ENCODE measurements at regions not wholly inside any gene's neighbourhood (a gene's known extent, or its start where the extent isn't known, plus 50 kb on each side); places are given as distances from the start of the nearest gene placed in this dataset.

DNA sequence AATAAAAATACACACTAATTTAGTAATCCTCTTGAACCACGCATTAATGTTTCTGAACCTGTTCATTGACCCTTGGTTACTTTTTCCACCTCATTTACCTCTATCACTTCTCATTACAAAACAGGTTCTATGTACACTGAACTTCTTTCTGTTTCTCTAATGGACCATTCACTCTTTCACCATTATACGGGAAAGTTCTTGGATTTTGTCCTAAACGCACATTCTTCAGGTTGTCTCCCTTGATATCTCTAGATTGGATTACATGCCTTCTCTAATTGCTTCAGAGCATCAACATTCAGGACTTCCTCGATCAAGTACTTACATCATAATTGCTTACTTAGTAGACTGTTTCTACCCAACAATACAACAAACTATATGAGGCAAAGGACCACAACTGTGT, 359.4 kb upstream of the FSTL5 start:
- no peaks in the 10 kb centered on the region for H4K20me1 ChIP-seq (ENCODE audit: low read depth)
- H3K4me1 Mint-ChIP-seq, result peaks cover 3% of the 10 kb centered on the region
- no peaks in the 10 kb centered on the region for H3K9me3 Mint-ChIP-seq
- no peaks in the 10 kb centered on the region for H3K4me1 ChIP-seq
- H3K79me2 ChIP-seq (ENCODE audit: low read depth), result no peaks in the 10 kb centered on the region
- no peaks in the 10 kb centered on the region for H3K27me3 ChIP-seq
- DNase-seq (ENCODE audit: low spot score), result no peak
- TF ChIP-seq EZH2phosphoT487 (IDR thresholded peaks at IDR 0.05) (no peak), EZH2 (IDR thresholded peaks at IDR 0.05) (no peak)
- TF ChIP-seq, protein P1, sequence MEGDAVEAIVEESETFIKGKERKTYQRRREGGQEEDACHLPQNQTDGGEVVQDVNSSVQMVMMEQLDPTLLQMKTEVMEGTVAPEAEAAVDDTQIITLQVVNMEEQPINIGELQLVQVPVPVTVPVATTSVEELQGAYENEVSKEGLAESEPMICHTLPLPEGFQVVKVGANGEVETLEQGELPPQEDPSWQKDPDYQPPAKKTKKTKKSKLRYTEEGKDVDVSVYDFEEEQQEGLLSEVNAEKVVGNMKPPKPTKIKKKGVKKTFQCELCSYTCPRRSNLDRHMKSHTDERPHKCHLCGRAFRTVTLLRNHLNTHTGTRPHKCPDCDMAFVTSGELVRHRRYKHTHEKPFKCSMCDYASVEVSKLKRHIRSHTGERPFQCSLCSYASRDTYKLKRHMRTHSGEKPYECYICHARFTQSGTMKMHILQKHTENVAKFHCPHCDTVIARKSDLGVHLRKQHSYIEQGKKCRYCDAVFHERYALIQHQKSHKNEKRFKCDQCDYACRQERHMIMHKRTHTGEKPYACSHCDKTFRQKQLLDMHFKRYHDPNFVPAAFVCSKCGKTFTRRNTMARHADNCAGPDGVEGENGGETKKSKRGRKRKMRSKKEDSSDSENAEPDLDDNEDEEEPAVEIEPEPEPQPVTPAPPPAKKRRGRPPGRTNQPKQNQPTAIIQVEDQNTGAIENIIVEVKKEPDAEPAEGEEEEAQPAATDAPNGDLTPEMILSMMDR (IDR thresholded peaks at IDR 0.05), result no peak
- H3K36me3 ChIP-seq, result no peaks in the 10 kb centered on the region
- H3K9me3 ChIP-seq (ENCODE audit: low read depth), result no peaks in the 10 kb centered on the region
- no peak overlapping the region for H3K9ac ChIP-seq
- H3F3A ChIP-seq (ENCODE audit: low read depth), result no peaks in the 10 kb centered on the region
- H3K36me3 Mint-ChIP-seq, result no peaks in the 10 kb centered on the region
- H3K27ac ChIP-seq, result no peak overlapping the region
- no peak overlapping the region for H3K4me2 ChIP-seq
- H3K27ac Mint-ChIP-seq, result no peak overlapping the region
- H2AFZ ChIP-seq (replicated peaks), result no peak overlapping the region
- H3K4me3 Mint-ChIP-seq, result no peak overlapping the region
- H3K27me3 Mint-ChIP-seq (ENCODE audit: insufficient read depth, low read depth), result no peaks in the 10 kb centered on the region
- H3K4me3 ChIP-seq, result no peak overlapping the region

DNA sequence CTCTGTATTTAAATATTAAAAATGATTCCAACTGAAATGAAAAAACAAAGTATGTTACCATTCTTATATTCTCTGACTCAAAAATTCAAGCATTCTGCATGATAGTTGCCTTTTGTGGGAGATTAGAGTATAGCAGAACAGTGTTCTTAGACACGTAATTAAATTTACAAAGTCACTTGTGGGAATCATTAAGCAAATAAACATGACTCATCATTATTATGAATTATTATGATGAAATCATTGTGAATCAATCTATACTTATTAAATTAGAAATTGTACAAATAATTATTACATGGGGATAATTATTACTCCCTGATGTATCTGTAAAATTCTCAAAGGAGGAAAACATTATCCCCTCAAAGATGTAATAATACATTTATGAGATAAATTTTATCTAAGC, 358.9 kb upstream of the FSTL5 start:
- no peak overlapping the region for H3K27ac ChIP-seq
- no peak overlapping the region for H3K9ac ChIP-seq
- H3K27ac Mint-ChIP-seq, result no peak overlapping the region
- peaks cover 3% of the 10 kb centered on the region for H3K4me1 Mint-ChIP-seq
- no peak overlapping the region for H3K4me3 ChIP-seq
- H3K36me3 Mint-ChIP-seq, result no peaks in the 10 kb centered on the region
- H3K4me1 ChIP-seq, result no peaks in the 10 kb centered on the region
- no peak overlapping the region for H3K4me3 Mint-ChIP-seq
- no peak for TF ChIP-seq EZH2phosphoT487 (IDR thresholded peaks at IDR 0.05)
- TF ChIP-seq EZH2 (IDR thresholded peaks at IDR 0.05), result no peak
- TF ChIP-seq, protein P1 (IDR thresholded peaks at IDR 0.05), result no peak
- H3K9me3 ChIP-seq (ENCODE audit: low read depth), result no peaks in the 10 kb centered on the region
- DNase-seq (ENCODE audit: low spot score), result no peak
- no peaks in the 10 kb centered on the region for H3K79me2 ChIP-seq (ENCODE audit: low read depth)
- no peaks in the 10 kb centered on the region for H3K9me3 Mint-ChIP-seq
- no peak overlapping the region for H2AFZ ChIP-seq (replicated peaks)
- no peaks in the 10 kb centered on the region for H4K20me1 ChIP-seq (ENCODE audit: low read depth)
- no peak overlapping the region for H3K4me2 ChIP-seq
- no peaks in the 10 kb centered on the region for H3K27me3 Mint-ChIP-seq (ENCODE audit: insufficient read depth, low read depth)
- no peaks in the 10 kb centered on the region for H3K36me3 ChIP-seq
- H3K27me3 ChIP-seq, result no peaks in the 10 kb centered on the region
- H3F3A ChIP-seq (ENCODE audit: low read depth), result no peaks in the 10 kb centered on the region

DNA sequence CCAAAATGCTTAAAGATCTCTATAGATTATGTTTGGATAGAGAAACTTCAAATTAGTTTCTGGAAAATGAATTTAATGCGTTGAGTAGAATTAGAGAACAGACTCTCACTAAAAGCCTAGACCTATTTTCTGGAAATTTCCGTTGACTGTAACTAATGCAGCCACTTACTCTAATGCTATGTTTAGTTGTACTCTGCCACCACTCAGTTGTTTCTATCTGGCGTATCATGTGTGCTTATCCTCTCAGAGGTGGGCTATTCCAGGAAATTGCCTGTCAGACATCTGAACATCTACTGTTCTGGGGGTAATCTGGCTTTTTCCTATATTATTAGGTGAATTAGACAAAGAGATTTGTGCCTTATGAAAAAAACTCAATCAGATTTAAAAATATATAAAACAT, 347.1 kb upstream of the FSTL5 start:
- no peak overlapping the region for H3K4me3 ChIP-seq
- no peaks in the 10 kb centered on the region for H3K36me3 ChIP-seq
- no peaks in the 10 kb centered on the region for H3K4me1 ChIP-seq
- no peaks in the 10 kb centered on the region for H3K27me3 ChIP-seq
- no peaks in the 10 kb centered on the region for H3K9me3 ChIP-seq (ENCODE audit: low read depth)
- no peaks in the 10 kb centered on the region for H3K27me3 Mint-ChIP-seq (ENCODE audit: insufficient read depth, low read depth)
- no peaks in the 10 kb centered on the region for H3F3A ChIP-seq (ENCODE audit: low read depth)
- no peak overlapping the region for H3K4me2 ChIP-seq
- no peak overlapping the region for H3K27ac Mint-ChIP-seq
- H3K4me1 Mint-ChIP-seq, result no peaks in the 10 kb centered on the region
- DNase-seq (ENCODE audit: low spot score), result no peak
- no peak overlapping the region for H3K9ac ChIP-seq
- H3K9me3 Mint-ChIP-seq, result no peaks in the 10 kb centered on the region
- H3K27ac ChIP-seq, result no peak overlapping the region
- H3K4me3 Mint-ChIP-seq, result no peak overlapping the region
- no peaks in the 10 kb centered on the region for H3K36me3 Mint-ChIP-seq
- TF ChIP-seq, protein P1 (IDR thresholded peaks at IDR 0.05), result no peak
- TF ChIP-seq EZH2phosphoT487 (IDR thresholded peaks at IDR 0.05) (no peak), EZH2 (IDR thresholded peaks at IDR 0.05) (no peak)
- no peaks in the 10 kb centered on the region for H3K79me2 ChIP-seq (ENCODE audit: low read depth)
- H4K20me1 ChIP-seq (ENCODE audit: low read depth), result no peaks in the 10 kb centered on the region
- H2AFZ ChIP-seq (replicated peaks), result no peak overlapping the region

DNA sequence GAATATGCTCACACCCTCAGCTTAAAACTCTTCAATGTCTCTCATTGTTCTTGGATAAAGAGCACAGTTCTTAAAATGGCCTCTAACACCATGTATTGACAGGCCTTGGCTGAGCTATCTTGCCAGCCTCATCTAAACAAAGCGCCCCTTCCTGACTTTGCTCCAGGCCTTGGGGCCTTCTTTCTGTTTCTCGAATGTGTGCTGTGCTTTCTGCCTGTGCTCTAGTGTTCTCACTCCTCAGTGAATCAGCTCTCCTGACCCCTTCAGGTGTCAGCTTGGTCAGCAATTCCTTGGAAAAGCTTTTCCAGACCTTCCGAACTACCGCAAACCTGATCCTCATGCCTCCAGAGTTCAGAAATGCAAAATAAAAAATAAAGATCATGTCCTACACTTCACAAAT, 346.3 kb upstream of the FSTL5 start:
- no peaks in the 10 kb centered on the region for H3K4me1 ChIP-seq
- peak; percentile 19 for DNase-seq (ENCODE audit: low spot score)
- no peaks in the 10 kb centered on the region for H3K27me3 Mint-ChIP-seq (ENCODE audit: insufficient read depth, low read depth)
- H3K9me3 ChIP-seq (ENCODE audit: low read depth), result no peaks in the 10 kb centered on the region
- no peaks in the 10 kb centered on the region for H3K27me3 ChIP-seq
- no peaks in the 10 kb centered on the region for H3K9me3 Mint-ChIP-seq
- H3K4me3 ChIP-seq, result no peak overlapping the region
- H2AFZ ChIP-seq (replicated peaks), result no peak overlapping the region
- H3K36me3 Mint-ChIP-seq, result no peaks in the 10 kb centered on the region
- no peaks in the 10 kb centered on the region for H4K20me1 ChIP-seq (ENCODE audit: low read depth)
- no peak overlapping the region for H3K9ac ChIP-seq
- no peaks in the 10 kb centered on the region for H3K79me2 ChIP-seq (ENCODE audit: low read depth)
- no peak overlapping the region for H3K27ac ChIP-seq
- H3K4me2 ChIP-seq, result no peak overlapping the region
- H3K4me1 Mint-ChIP-seq, result no peaks in the 10 kb centered on the region
- no peak overlapping the region for H3K4me3 Mint-ChIP-seq
- H3K36me3 ChIP-seq, result no peaks in the 10 kb centered on the region
- no peaks in the 10 kb centered on the region for H3F3A ChIP-seq (ENCODE audit: low read depth)
- no peak for TF ChIP-seq EZH2phosphoT487 (IDR thresholded peaks at IDR 0.05)
- TF ChIP-seq, protein P1 (IDR thresholded peaks at IDR 0.05), result no peak
- no peak for TF ChIP-seq EZH2 (IDR thresholded peaks at IDR 0.05)
- H3K27ac Mint-ChIP-seq, result no peak overlapping the region
